Transverse colon (tissue), 4 donors: ENCODE measurements at regions not wholly inside any gene's neighbourhood (a gene's known extent, or its start where the extent isn't known, plus 50 kb on each side); places are given as distances from the start of the nearest gene placed in this dataset.
"Not testable (repeated sequence)": the region's sequence is repeated elsewhere in the genome, so short reads cannot be mapped to it uniquely, and the experiment has no call there.

ENCODE experiments used
- DNase-seq: peaks from one replicate; pipeline ENCODE4 v3.0.0-alpha.2; 2019
- H3K27ac ChIP-seq, 4 donors: fragments of 200-600 bp; sonication (generic); 2 replicates each; pipeline ENCODE4 v1.5.1; 2016 to 2018; ENCODE audit warnings: inconsistent platforms in 4 of 4
- H3K27me3 ChIP-seq: fragments of 200-600 bp; sonication (generic); 2 replicates; pipeline ENCODE4 v1.5.1; 2017; ENCODE audit warnings: inconsistent platforms
- H3K36me3 ChIP-seq, 4 donors: fragments of 200-600 bp; sonication (generic); 2 replicates each; pipeline ENCODE4 v1.5.1; 2017 to 2019; ENCODE audit warnings: inconsistent platforms in 4 of 4
- H3K4me1 ChIP-seq, 4 donors: fragments of 200-600 bp; sonication (generic); 2 replicates each; pipeline ENCODE4 v1.5.1; 2017 to 2020; ENCODE audit warnings: inconsistent platforms in 4 of 4
- H3K4me3 ChIP-seq, 4 donors: fragments of 200-600 bp; sonication (generic); 1 replicate in 1 of 4; 2 replicates in 3 of 4; pipeline versions ENCODE4 v1.5.1 to v1.6.1; 2017 to 2019; ENCODE audit warnings: inconsistent platforms in 4 of 4
- H3K9me3 ChIP-seq, 2 donors: fragments of 200-600 bp; sonication (generic); 2 replicates each; pipeline ENCODE4 v1.5.1; 2017 to 2019; ENCODE audit warnings: inconsistent platforms in 2 of 2
- EP300 ChIP-seq: sonication (generic); formaldehyde crosslinking; IDR thresholded peaks from one replicate; pipeline ENCODE4 v1.6.1; 2017; ENCODE audit warnings: antibody characterized with exemption, low read depth
- POLR2A ChIP-seq: fragments of 450-650 bp; IDR thresholded peaks from one replicate; pipeline ENCODE4 v1.6.1; 2016; ENCODE audit warnings: antibody characterized with exemption, mild to moderate bottlenecking, moderate library complexity
- POLR2AphosphoS5 ChIP-seq, 3 donors: sonication (generic); formaldehyde crosslinking; IDR thresholded peaks; one replicate each; pipeline ENCODE4 v1.6.1; 2016; ENCODE audit warnings: antibody characterized with exemption in 3 of 3
- WGBS, 2 donors: methylation state at CpG; one replicate each; pipeline ENCODE4 v1.1.5; 2018; ENCODE audit warnings: low coverage in 1 of 2; 5-methylcytosine and 5-hydroxymethylcytosine counted together
- in situ Hi-C, 4 donors: fragments of 200-750 bp; cut with MboI; loops; one replicate each; pipeline versions ENCODE4 v1.15.0 to v1.15.1; 2017; ENCODE audit warnings: low sequenced_read_pairs in 3 of 4, low pct_ligation_motif_present in 1 of 4, low pct_unique_long_range_greater_than_20kb in 1 of 4
- intact Hi-C: fragments of 100-400 bp; cut with DNase I; formaldehyde crosslinking; loops from one replicate; pipeline ENCODE4 v1.15.1; 2023; ENCODE audit warnings: low total_unique reads
- TF ChIP-seq, protein P1 (sequence below), 5 experiments: fragments of 200-600 bp in 3 of 5; fragments of 450-650 bp in 2 of 5; sonication (generic) in 3 of 5; IDR thresholded peaks; 1 replicate in 2 of 5; 2 replicates in 3 of 5; pipeline ENCODE4 v1.5.1; 2016 to 2017; ENCODE audit warnings: antibody characterized with exemption in 5 of 5, inconsistent platforms in 3 of 5, mild to moderate bottlenecking in 2 of 5, moderate library complexity in 1 of 5

GRCh38 chr7:19557726-19558465 lies 150.9 kb downstream of the POLR1F start:
- H3K9me3 ChIP-seq = no peaks in the 10 kb centered on the region
- intact Hi-C loops = no loop called here
- H3K4me3 ChIP-seq = no peak overlapping the region
- no peaks in the 10 kb centered on the region for H3K27me3 ChIP-seq
- in situ Hi-C loops = no loop called here
- DNase-seq = no peak
- H3K36me3 ChIP-seq = no peaks in the 10 kb centered on the region
- TF ChIP-seq, protein P1, sequence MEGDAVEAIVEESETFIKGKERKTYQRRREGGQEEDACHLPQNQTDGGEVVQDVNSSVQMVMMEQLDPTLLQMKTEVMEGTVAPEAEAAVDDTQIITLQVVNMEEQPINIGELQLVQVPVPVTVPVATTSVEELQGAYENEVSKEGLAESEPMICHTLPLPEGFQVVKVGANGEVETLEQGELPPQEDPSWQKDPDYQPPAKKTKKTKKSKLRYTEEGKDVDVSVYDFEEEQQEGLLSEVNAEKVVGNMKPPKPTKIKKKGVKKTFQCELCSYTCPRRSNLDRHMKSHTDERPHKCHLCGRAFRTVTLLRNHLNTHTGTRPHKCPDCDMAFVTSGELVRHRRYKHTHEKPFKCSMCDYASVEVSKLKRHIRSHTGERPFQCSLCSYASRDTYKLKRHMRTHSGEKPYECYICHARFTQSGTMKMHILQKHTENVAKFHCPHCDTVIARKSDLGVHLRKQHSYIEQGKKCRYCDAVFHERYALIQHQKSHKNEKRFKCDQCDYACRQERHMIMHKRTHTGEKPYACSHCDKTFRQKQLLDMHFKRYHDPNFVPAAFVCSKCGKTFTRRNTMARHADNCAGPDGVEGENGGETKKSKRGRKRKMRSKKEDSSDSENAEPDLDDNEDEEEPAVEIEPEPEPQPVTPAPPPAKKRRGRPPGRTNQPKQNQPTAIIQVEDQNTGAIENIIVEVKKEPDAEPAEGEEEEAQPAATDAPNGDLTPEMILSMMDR (IDR thresholded peaks at IDR 0.05) = no peak
- 83 to 85% methylated on average over 3 of the region's 3 CpGs for WGBS, 2 donors
- H3K27ac ChIP-seq = no peak overlapping the region
- no peaks in the 10 kb centered on the region for H3K4me1 ChIP-seq

GRCh38 chr7:19554581-19554980 lies 154.3 kb downstream of the POLR1F start:
- no peak for TF ChIP-seq POLR2A
- no peak for TF ChIP-seq EP300
- no peak for TF ChIP-seq POLR2AphosphoS5 (IDR thresholded peaks at IDR 0.05)
- TF ChIP-seq, protein P1 (IDR thresholded peaks at IDR 0.05) = no peak
- Histone ChIP-seq H3K9me3 (no peaks in the 10 kb centered on the region), H3K36me3 (no peaks in the 10 kb centered on the region), H3K27ac (no peak overlapping the region), H3K4me3 (no peak overlapping the region), H3K27me3 (no peaks in the 10 kb centered on the region), H3K4me1 (no peaks in the 10 kb centered on the region)
- intact Hi-C loops (no loop called here), in situ Hi-C loops (no loop called here)
- DNase-seq = no peak

DNA sequence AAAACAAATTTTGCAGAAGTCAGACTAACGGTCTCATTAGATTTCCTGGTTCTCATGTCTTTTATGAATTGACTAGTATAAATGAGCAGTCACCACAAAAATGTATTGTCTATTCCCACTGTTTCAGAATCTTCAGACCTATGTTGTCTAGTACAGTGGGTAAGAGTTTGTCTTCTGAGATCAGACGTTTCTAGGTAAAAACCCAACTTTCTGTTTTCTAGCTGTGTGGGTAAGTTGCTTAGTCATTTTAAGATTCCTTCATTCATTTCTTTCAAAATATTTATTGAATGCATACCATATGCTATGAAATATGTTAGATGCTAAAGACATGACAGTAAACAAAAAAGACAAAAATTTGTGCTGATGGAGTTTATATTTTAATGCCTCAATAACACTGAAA lies 156.3 kb downstream of the POLR1F start:
- H3K36me3 ChIP-seq = no peaks in the 10 kb centered on the region
- H3K27me3 ChIP-seq = no peaks in the 10 kb centered on the region
- WGBS, 2 donors = 58 to 65% methylated on average over 2 of the region's 2 CpGs
- H3K4me3 ChIP-seq = no peak overlapping the region
- in situ Hi-C loops (no loop called here), intact Hi-C loops (no loop called here)
- H3K27ac ChIP-seq = no peak overlapping the region
- DNase-seq = no peak
- TF ChIP-seq POLR2A (no peak), POLR2AphosphoS5 (IDR thresholded peaks at IDR 0.05) (no peak), EP300 (no peak)
- TF ChIP-seq, protein P1 (IDR thresholded peaks at IDR 0.05) = no peak
- no peaks in the 10 kb centered on the region for H3K9me3 ChIP-seq
- no peaks in the 10 kb centered on the region for H3K4me1 ChIP-seq

- H3K27ac ChIP-seq, H3K4me1 ChIP-seq, in situ Hi-C loops, H3K9me3 ChIP-seq, H3K36me3 ChIP-seq, H3K4me3 ChIP-seq, intact Hi-C loops, H3K27me3 ChIP-seq, DNase-seq: not testable (repeated sequence)
- WGBS, 2 donors = 64% methylated on average over 5 of the region's 5 CpGs; no CpG with 5 or more reads in 1 of the 2 donors
These were observed 159.6 kb downstream of the POLR1F start for GRCh38 chr7:19549246-19549645.

DNA sequence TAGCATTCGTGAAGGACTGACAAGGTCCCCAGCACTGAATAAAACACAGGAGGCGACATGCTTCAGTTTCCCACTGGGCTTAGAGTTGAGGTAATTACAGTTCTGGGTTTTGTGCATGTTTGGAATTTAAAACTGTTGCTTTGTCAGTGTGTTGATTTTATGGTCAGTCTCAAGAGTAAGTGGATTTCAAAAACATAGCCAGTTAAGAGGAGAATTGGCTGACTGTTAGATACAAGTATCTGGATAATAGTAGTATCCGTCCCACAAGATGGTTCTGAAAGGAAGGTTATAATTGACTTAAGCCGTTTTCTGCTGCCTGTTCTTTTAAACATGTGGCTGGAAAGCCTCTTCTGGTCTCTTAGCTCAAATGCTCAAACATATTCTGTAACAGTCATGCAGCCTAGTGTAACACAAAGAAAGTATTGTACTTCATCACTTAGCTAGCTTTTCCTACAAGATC lies 170.9 kb downstream of the POLR1F start:
- Histone ChIP-seq H3K4me1 (no peaks in the 10 kb centered on the region), H3K9me3 (peaks cover 0 to 6% of the 10 kb centered on the region in 2 donors), H3K27me3 (no peaks in the 10 kb centered on the region), H3K36me3 (no peaks in the 10 kb centered on the region), H3K4me3 (no peak overlapping the region), H3K27ac (no peak overlapping the region)
- WGBS, 2 donors = 17 to 39% methylated on average over 2 to 4 of the region's 4 CpGs
- no peak for DNase-seq
- TF ChIP-seq POLR2AphosphoS5 (IDR thresholded peaks at IDR 0.05) = no peak
- no peak for TF ChIP-seq POLR2A
- no peak for TF ChIP-seq EP300
- in situ Hi-C loops = no loop called here
- intact Hi-C loops = no loop called here
